ENCODE measurements at regions not wholly inside any gene's neighbourhood (a gene's known extent, or its start where the extent isn't known, plus 50 kb on each side); places are given as distances from the start of the nearest gene placed in this dataset.

DNA sequence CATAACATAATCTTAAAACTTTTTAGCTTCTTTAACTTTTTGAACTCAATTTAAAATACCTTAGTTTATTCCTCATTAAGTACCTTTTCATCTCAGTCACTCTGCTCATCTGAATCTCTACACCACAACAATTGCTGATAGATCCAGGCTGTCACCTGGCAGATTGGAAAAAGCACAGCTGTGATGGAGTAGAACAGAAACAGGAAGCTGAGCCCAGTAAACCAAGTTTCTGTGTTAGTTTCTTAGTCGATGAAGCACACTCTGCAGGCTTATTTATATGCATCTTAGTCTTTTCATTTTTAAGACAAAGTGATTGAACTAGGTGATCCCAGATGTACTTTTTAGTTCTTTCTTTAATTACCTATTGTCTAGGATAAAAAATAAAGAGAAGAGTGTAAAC lies 1398.0 kb upstream of the ALCAM start:
- ChIA-PET POLR2A (interaction anchor here (0.7 to 0.8 kb wide), 2 partner anchors 8 to 18 kb away, joined by 5 read pairs; no protein-coding TSS in a partner anchor), SMC1A (ENCODE audit: uncharacterized antibody, unreplicated experiment) (interaction anchor here (0.8 to 1.4 kb wide), 4 partner anchors 9 to 37 kb away, joined by 3 to 12 read pairs (median 4); no protein-coding TSS in a partner anchor), RAD21 (ENCODE audit: unreplicated experiment) (interaction anchor here (0.7 to 1.2 kb wide), 2 partner anchors 9 to 18 kb away, joined by 3 to 17 read pairs; no protein-coding TSS in a partner anchor), CTCF (interaction anchor here (0.5 to 2.7 kb wide), 3 partner anchors 9 to 34 kb away, joined by 3 to 9 read pairs (median 4); no protein-coding TSS in a partner anchor)
- peak; percentile 94 for ATAC-seq
- H3K9me3 ChIP-seq (replicated peaks; ENCODE audit: control insufficient read depth, insufficient read depth, low read length), result no peaks in the 10 kb centered on the region
- no peak for FAIRE-seq
- 0% methylated on average over 1 of the region's 1 CpG for WGBS (ENCODE audit: insufficient coverage, insufficient replicate concordance, low lambda C conversion rate, missing lambda C conversion rate)
- no peak overlapping the region for H3K4me3 ChIP-seq
- no peaks in the 10 kb centered on the region for H3K4me1 ChIP-seq (ENCODE audit: control insufficient read depth, insufficient read depth, low read length)
- no peaks in the 10 kb centered on the region for H3K27me3 ChIP-seq (replicated peaks in 1 of 2; ENCODE audit: control insufficient read depth in 2 of 2, insufficient read depth in 2 of 2, low read length in 1 of 2)
- intact Hi-C loops (cut with micrococcal nuclease; ENCODE audit: unreplicated experiment), result no loop called here
- no peak overlapping the region for H3K27ac ChIP-seq (ENCODE audit: control insufficient read depth, insufficient read depth)
- H3K36me3 ChIP-seq (ENCODE audit: control insufficient read depth in 2 of 2, insufficient read depth in 2 of 2, low read length in 1 of 2), result no peaks in the 10 kb centered on the region
- H2AFZ ChIP-seq (ENCODE audit: control insufficient read depth, low read depth, low read length), result no peak overlapping the region
- no peaks in the 10 kb centered on the region for H4K20me1 ChIP-seq (ENCODE audit: control insufficient read depth, insufficient read depth)
- in situ Hi-C loops (cut with MboI), result no loop called here
- H3K4me2 ChIP-seq (ENCODE audit: control insufficient read depth, insufficient read depth), result no peak overlapping the region
- BruUV-seq (replicated peaks), result no TSS peak
- H3K79me2 ChIP-seq (ENCODE audit: control insufficient read depth, insufficient read depth, low read length), result no peaks in the 10 kb centered on the region
- H3K9ac ChIP-seq (ENCODE audit: control insufficient read depth, insufficient read depth, low read length), result no peak overlapping the region
- TF ChIP-seq, protein P1, sequence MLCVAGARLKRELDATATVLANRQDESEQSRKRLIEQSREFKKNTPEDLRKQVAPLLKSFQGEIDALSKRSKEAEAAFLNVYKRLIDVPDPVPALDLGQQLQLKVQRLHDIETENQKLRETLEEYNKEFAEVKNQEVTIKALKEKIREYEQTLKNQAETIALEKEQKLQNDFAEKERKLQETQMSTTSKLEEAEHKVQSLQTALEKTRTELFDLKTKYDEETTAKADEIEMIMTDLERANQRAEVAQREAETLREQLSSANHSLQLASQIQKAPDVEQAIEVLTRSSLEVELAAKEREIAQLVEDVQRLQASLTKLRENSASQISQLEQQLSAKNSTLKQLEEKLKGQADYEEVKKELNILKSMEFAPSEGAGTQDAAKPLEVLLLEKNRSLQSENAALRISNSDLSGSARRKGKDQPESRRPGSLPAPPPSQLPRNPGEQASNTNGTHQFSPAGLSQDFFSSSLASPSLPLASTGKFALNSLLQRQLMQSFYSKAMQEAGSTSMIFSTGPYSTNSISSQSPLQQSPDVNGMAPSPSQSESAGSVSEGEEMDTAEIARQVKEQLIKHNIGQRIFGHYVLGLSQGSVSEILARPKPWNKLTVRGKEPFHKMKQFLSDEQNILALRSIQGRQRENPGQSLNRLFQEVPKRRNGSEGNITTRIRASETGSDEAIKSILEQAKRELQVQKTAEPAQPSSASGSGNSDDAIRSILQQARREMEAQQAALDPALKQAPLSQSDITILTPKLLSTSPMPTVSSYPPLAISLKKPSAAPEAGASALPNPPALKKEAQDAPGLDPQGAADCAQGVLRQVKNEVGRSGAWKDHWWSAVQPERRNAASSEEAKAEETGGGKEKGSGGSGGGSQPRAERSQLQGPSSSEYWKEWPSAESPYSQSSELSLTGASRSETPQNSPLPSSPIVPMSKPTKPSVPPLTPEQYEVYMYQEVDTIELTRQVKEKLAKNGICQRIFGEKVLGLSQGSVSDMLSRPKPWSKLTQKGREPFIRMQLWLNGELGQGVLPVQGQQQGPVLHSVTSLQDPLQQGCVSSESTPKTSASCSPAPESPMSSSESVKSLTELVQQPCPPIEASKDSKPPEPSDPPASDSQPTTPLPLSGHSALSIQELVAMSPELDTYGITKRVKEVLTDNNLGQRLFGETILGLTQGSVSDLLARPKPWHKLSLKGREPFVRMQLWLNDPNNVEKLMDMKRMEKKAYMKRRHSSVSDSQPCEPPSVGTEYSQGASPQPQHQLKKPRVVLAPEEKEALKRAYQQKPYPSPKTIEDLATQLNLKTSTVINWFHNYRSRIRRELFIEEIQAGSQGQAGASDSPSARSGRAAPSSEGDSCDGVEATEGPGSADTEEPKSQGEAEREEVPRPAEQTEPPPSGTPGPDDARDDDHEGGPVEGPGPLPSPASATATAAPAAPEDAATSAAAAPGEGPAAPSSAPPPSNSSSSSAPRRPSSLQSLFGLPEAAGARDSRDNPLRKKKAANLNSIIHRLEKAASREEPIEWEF (IDR thresholded peaks at IDR 0.05; ENCODE audit: insufficient replicate concordance, low read depth, low read length), result no peak
- TF ChIP-seq IKZF1 (conservative IDR thresholded peaks at IDR 0.05) (peak; percentile 23; the same call in 1 of the 2 replicates), MTA2 (IDR thresholded peaks at IDR 0.05; ENCODE audit: low read depth) (no peak), IKZF2 (IDR thresholded peaks at IDR 0.05) (peak in 1 of 2 experiments; percentile 20; a peak in 2 of 4 replicates)
- TF ChIP-seq, protein P2, sequence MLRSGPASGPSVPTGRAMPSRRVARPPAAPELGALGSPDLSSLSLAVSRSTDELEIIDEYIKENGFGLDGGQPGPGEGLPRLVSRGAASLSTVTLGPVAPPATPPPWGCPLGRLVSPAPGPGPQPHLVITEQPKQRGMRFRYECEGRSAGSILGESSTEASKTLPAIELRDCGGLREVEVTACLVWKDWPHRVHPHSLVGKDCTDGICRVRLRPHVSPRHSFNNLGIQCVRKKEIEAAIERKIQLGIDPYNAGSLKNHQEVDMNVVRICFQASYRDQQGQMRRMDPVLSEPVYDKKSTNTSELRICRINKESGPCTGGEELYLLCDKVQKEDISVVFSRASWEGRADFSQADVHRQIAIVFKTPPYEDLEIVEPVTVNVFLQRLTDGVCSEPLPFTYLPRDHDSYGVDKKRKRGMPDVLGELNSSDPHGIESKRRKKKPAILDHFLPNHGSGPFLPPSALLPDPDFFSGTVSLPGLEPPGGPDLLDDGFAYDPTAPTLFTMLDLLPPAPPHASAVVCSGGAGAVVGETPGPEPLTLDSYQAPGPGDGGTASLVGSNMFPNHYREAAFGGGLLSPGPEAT (IDR thresholded peaks at IDR 0.05; ENCODE audit: low read depth), result 0 out of 2 replicates have a peak, but pooled peaks have one; percentile 16
- TF ChIP-seq, protein P3, sequence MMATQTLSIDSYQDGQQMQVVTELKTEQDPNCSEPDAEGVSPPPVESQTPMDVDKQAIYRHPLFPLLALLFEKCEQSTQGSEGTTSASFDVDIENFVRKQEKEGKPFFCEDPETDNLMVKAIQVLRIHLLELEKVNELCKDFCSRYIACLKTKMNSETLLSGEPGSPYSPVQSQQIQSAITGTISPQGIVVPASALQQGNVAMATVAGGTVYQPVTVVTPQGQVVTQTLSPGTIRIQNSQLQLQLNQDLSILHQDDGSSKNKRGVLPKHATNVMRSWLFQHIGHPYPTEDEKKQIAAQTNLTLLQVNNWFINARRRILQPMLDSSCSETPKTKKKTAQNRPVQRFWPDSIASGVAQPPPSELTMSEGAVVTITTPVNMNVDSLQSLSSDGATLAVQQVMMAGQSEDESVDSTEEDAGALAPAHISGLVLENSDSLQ (IDR thresholded peaks at IDR 0.05), result peak; percentile 37; the same call in 1 of the 2 replicates
- DNase-seq (ENCODE audit: low read depth, low spot score), result no peak
